ENCODE measurements at regions not wholly inside any gene's neighbourhood (a gene's known extent, or its start where the extent isn't known, plus 50 kb on each side); places are given as distances from the start of the nearest gene placed in this dataset.
A peak's percentile ranks its signal among the peaks of the same experiment; 100 is the strongest.
"Not testable (repeated sequence)": the region's sequence is repeated elsewhere in the genome, so short reads cannot be mapped to it uniquely, and the experiment has no call there.

DNA sequence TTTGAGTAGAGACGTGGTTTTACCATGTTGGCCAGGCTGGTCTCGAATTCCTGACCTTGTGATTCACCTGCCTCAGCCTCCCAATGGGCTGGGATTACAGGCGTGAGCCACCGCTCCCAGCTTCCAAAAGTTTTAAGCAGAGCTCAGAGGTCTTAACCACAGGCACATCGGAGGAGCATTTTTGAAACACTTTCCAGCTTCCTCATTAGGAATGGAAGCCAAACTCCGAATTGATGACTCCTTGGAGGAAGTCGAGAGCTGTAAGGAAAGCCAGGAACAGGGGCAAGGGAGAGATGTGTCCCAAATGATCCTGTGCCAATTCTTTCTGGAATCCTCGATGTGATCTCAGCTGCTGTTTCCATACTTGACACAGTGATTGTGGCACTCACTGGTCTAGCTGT, 56.2 kb upstream of the CCZ1B start:
- DNase-seq, result not testable (repeated sequence)

DNA sequence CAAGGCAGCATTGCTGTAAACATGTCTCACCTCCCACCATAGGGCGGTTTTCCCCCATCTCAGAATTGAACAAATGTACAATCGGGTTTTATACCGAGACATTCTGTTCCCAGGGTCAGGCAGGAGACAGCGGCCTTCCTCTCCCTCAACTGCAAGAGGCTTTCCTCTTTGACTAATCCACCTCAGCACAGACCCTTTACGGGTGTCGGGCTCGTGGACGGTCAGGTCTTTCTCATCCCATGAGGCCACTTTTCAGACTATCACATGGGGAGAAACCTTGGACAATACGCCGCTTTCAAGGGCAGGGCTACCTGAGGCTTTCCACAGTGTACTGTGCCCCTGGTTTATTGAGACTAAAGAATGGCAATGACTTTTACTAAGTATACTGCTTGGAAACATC, 57.7 kb upstream of the CCZ1B start:
- DNase-seq, result not testable (repeated sequence)

DNA sequence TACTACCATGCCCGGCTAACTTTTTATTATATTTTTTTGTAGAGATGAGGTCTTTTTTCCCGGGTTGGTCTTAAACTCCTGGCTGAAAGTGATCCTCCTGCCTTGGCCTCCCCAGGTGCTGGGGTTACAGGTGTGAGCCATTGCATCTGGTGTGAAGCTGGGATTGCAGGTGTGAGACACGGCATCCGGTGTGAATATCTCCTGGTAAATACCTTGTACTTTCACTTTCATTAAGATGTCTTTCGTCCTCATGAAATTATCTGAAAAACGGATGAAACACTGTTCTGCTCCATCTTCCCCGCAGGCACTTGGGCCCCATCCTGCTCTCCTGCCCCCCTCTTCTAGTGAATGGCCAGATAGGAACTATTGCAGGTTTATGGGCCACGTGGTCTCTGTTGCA, 60.1 kb upstream of the CCZ1B start:
- no peak for DNase-seq

DNA sequence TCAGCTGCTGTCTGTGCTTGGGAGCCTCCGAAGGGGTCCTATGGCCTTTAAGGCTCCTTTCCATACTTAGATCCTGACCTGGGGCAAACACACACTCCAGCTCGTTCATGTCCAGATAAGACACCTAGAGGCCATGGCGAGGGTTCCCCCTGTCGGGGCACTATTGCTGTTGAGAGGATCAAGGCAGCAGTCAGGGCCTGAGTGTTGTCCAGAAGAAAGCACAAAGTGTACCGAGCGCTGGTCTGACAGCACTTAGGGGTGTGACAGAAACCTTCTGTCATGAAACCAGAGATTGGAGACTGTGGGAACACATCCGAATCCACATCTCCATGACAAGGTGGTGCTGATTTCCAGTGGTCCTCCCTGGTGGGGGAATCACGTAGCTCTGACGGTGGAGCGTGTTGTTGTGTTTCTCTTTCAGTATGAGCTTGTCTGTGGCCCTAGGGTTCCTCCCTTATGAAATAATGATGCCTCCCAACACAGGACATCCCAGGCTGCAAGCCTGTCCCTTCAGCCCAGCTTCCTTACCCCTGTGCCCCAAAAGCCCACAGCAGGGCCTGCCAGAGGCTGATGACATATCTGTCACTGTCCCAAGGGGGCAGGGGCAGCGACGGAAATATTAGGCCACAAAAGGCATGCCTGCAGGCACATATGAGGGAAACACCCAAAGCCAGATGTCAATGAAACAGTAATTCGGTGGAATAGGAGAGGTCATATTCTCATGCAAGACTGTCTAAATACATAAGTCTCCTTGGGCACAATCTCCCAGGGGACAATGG, 62.4 kb upstream of the CCZ1B start:
- DNase-seq, result not testable (repeated sequence)

DNA sequence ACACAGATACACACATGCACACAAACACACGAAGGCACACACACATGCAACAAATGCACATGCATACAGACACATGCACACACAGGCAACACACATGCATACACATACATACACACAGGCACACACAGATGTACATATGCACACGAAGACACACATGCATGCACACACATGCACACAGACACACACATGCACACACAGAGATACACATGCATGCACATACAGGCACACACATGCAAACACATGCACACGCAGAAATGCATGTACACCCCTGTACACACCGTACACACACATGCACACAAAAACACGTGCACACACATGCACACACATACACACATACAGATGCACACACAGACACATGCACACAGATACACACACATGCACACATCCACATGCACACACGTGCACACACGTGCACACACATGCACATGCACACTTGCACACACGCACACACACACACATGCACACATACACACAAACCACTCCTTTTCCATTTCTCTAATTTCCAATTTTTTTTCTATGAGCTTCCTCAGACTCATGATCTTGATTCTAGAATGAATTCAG, 63.3 kb upstream of the CCZ1B start:
- no peak for DNase-seq

DNA sequence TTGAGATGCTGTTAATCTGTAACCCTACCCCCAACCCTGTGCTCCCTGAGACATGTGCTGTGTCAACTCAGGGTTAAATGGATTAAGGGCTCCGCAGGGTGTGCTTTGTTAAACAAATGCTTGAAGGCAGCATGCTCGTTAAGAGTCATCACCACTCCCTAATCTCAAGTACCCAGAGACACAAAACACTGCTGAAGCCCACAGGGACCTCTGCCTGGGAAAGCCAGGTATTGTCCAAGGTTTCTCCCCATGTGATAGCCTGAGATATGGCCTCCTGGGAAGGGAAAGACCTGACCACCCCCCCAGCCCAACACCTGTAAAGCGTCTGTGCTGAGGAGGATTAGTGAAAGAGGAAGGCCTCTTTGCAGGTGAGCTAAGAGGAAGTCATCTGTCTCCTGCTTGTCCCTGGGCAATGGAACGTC, 76.0 kb upstream of the CCZ1B start:
- DNase-seq, result not testable (repeated sequence)

DNA sequence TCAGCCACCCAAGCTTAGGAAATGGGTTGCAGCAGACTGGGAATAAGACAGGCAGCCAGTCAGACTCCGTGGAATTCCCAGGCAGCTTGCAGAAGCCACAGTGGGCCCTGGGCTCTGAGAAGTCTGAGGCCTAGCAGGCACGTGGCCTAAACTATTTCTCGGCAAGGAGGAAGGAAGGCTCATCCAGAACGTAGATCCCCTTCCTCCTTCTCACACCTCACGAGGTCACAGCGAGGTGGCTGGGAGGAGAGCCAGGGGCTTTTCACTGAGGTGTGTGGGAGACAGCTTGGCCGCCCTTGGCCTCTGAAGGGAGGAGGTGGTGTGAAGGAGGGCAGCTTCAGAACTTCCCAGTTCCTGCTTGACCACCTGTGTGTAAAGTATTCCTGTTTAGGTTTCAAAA, 77.2 kb upstream of the CCZ1B start:
- not testable (repeated sequence) for DNase-seq

DNA sequence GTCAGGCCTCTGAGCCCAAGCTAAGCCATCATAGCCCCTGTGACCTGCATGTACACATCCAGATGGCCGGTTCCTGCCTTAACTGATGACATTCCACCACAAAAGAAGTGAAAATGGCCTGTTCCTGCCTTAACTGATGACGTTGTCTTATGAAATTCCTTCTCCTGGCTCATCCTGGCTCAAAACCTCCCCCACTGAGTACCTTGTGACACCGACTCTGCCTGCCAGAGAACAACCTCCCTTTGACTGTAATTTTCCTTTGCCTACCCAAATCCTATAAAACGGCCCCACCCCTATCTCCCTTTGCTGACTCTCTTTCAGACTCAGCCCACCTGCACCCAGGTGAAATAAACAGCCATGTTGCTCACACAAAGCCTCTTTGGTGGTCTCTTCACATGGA, 77.7 kb upstream of the CCZ1B start:
- not testable (repeated sequence) for DNase-seq

DNA sequence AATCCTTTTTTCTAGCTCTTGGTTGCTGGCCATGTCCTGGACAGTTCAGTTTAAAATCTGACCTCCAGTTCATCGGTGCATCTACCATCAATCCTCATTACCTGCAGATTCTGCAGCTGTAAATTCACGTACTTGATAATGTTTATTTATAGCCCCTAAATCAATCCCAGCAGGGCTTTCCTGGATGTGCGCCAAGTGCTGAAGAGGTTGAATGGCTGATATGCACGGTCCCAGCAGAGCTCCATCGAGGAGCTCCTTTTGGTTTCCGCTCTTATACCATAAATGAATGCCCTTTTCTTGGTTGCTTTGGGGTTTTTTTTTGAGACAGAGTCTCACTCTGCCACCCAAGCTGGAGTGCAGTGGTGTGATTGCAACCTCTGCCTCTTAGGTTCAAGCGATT, 91.2 kb upstream of the CCZ1B start:
- DNase-seq, result peak; percentile 41

DNA sequence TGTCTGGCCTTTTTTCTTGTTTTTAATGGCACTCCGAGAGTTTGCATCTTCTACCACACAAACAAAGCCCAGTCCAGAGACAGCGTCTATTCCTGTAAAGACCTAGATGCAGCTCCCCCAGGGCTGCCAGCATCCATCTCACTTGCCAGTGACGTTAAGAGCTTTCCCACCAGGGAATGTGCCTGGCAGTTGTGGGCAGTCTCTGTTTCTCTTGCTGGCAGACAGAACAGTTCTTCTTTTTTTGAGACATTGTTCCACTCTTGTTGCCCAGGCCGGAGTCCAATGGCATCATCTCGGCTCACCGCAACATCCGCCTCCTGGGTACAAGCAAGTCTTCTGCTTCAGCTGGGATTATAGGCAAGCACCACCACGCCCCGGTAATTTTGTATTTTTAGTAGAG, 93.1 kb upstream of the CCZ1B start:
- DNase-seq, result not testable (repeated sequence)

DNA sequence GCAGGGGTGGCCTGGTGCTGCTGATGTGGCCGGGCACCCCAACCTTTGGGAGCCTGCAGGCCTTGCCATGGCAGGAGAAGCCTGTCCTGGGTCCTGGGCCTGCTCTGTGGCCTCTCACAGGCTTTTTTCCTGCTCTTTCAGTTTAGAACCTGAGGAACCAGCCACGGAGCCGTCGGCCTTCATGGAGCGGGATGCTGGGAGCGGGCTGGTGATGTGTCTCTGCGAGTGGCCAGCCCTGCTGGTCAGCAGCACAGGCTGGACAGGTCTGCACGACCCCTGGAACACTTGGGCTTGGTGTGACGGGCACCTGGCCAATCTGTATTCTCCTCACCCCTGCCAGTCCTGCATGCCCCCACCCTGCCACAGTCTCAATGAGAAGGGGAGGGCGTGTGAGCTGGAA, 98.4 kb upstream of the CCZ1B start:
- not testable (repeated sequence) for DNase-seq

DNA sequence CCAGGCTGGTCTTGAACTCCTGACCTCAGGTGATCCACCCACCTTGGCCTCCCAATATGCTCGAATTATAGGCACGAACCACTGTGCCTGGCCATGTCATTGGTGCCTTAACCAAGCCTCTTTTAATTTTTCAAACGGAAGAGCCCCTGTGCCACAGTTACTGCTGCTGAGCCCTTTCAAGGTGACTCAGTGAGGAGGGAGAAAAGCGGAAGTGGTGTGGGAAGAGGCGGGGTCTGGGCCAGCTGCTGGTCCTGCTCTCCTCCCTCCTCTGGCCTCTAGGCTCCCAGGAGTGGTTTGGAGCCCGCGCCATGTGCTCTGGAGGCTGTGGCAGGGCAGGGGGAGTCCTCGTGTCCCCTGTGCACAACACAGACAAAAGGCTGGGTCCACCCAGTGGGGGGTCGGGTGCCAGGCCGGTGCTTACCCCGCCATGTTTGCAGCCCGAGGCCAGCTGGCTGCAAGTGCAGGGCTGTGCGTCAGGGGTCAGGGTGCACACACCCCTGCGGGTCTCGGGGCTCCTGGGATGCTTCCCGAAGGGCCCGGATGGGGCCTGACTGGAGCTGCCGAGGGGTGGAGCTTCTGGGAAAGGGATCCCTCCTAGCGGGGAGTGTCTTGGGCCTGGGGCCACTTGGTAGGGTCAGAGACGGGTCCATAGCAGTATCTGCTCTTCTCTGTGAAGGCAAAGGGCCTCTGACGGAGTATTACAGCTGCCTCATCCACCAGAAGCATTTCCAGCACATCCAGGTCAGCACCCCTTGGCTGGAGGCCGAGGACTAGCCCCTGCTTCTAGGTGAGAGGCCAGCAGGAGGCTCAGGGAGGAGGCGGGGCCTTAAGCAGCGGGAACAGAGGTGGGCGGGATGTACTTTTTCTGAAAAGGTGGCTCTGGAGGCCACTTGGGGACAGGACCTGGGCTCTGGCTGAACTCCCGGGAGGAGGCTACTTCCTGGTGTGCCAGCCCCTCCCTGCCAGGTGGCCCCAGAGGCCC, 100.4 kb upstream of the CCZ1B start:
- not testable (repeated sequence) for DNase-seq

DNA sequence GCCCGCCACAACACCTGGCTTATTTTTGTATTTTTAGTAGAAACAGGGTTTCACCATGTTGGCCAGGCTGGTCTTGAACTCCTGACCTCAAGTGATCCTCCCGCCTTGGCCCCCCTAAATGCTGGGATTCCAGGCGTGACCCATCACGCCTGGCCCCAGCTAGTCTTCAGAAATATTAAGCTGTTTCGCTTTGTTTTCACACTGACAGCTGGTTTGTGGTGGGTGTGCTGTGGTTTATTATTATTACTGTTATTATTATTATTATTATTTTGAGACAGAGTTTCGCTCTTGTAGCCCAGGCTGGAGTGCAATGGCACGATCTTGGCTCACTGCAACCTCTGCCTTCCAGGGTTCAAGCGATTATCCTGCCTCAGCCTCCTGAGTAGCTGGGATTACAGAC, 101.6 kb upstream of the CCZ1B start:
- DNase-seq, result not testable (repeated sequence)

DNA sequence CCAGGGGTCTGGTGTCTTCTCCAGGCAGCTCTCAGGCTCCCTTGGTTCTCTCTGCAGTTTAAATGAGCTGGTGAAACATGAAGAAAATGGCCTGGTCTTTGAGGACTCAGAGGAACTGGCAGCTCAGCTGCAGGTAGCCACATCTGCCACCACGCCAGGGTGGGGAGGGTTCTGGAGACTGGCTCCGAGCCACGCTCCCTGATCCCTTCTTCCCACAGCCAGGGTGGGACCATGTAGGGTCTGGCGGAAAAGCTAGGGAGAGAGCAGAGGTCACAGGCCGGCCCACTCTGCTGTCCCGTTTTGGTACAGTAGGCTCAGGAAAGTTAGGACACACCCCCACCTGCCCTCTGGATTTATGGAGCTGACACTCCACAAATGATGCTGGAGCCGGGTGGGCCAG, 103.5 kb upstream of the CCZ1B start:
- DNase-seq, result not testable (repeated sequence)

DNA sequence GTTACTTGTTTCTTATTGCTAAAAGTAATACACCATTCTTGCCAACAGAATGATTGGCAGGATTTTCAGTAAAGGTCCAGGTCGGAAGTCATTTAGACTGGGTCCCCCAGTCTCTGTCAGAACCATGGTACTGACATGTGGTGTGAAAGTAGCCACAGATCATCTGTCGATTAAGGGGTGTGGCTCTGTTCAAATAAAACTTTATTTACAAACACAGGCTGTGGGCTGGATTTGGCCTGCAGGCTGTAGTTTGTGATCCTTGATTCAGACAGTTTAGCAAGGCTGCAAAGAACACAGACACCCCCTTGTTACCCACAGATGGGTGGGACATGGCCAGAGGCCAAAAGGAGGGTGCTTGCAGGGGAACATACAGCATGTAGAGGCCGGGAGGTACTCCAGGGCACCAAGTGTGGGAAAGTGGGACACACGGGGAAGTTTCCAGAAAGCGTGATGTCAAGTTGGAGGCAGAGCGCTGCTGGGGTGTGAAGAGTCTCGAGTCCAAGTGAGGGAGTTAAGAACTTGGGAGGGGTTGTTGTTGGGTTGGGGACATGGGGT, 104.1 kb upstream of the CCZ1B start:
- not testable (repeated sequence) for DNase-seq

DNA sequence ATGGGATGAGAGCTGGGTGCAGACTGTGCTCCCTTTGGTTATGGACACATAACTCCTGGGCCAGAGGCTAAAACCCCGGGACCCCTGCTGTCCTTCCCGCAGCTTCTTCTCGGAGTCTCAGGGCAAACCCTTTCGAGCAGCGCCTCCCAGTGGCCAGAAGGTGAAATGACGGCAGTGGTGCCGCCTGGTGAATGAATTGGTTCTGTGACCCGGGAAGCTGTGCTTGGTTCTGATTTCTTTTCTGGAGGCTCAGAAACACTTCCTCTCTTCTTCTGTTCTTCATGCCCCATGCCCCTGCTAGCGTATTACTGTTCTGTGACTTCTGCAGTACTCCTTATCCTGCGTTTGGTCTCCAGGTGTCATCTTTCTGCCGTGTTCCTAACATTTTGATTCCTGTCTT, 104.7 kb upstream of the CCZ1B start:
- not testable (repeated sequence) for DNase-seq

DNA sequence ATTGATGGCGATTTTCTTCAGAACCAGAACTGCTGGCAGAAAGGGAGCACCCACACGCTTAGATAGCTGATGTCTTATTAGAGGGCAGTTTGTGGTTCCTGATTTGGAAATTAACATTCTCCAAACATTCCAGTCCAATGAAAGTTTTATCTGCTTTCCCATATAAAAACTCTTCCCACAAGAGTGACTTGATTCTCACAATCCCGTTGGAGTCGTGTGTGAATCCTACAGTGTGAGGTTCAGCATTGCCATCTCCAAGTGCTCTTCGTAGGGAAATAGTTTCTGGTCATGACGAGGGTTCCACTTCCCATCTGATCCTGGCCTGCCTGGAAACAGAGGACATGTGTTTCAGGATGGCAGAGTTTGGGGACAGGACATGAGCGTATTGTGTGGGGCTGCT, 105.4 kb upstream of the CCZ1B start:
- DNase-seq, result not testable (repeated sequence)

DNA sequence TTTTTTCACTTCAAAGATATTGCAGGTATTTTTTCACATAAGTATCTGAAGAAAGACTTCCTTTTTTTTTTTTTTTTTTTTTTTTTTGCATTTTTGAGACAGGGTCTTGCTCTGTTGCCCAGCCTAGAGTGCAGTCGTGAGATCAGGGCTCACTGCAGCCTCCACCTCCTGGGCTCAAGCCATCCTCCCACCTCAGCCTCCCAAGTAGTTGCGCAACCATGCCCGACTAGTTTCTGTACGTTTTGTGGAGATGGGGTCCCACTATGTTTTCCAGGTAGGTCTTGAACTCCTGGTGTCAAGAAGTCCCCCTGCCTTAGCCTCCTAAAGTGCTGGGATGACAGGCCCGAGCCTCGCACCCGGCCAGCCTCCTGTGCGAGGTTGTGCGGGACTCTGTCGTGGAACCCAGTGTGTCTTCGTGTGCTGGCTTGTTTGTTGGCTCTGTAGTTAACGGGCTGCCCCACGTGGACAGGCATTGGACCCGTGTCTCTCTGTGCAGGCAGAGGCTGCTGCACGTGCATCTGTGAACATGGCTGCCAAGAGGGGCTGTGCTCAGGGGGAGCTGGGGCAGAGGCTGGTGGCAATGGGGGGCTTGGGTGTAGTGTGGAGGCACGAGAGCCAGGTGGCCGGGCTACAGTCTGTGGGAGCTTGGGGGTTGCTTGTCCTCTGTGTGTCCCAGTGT, 108.0 kb upstream of the CCZ1B start:
- DNase-seq, result not testable (repeated sequence)

DNA sequence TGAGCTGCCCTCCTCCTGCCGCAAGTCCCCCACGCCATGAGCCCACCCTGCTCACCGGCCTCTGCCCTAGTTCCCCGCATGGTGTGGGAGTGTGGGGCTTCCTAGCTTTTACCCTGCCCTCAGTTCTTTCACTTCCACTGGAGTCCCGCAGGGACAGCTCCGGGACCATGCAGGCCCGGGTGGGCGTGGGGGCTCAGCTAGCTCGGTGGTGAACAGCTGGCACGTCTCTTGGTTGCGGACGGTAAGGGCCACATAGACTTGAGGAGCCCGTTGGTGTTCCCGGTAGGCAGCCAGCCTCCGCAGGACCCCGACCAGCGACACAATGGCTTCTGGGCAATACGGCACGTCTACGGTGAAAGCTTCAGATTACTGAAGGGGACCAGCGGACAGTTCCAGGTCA, 108.9 kb upstream of the CCZ1B start:
- DNase-seq, result no peak

DNA sequence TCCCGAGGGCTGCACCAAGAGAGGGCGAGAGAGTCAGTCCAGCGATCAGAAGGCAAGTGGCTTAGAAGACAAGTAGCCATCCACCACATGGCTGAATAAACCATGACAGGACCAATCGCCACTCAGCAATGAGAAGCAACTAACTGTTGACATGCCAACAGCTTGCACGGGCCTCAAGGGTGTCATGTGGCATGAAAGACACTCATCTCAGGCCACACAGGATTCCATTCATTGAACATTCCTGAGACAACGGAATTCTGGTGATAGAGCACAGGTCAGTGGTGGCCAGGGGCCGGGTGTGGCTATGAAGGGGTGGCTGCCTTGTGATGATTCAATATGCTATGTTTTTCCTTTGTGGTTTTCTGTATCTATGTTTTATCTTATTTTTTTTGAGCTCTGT, 110.6 kb upstream of the CCZ1B start:
- not testable (repeated sequence) for DNase-seq

DNA sequence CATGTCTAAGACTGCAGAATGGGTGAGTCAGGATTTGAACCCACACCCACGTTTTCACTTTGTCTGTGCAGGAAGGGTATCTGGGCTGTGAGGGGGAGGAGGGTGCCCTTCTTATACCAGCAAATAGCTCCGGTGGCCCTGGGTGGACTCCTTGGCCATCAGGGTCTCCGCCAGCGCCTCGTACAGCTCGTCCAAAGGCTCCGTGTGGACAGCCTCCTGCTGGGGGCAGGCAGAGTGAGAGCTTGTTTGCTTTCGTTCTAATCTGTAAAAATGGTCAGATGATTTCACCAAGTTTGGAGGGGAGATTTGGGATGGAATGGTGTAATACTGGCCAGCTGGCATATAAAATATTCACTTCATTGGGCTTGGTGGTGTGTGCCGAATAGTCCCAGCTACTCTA, 111.7 kb upstream of the CCZ1B start:
- DNase-seq, result not testable (repeated sequence)

DNA sequence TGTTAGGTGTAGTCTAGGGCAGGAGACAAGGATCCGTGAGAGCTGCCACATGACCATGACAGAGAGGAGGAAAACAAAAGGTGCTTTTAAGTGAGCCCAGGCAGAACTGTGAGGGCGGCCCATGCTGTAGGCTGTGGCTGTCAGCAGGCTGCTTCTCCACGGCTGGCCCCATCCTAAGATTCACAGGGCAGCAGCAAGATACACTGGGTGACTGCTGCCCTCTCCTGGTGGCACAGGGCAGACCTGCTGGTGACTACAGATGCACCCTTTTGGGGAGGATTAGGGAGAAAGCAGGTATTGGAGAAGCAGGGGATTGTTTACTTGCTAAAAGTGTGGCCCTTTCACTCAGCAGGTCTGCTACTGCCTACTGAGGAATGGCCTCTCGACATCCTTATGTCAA, 112.2 kb upstream of the CCZ1B start:
- not testable (repeated sequence) for DNase-seq

DNA sequence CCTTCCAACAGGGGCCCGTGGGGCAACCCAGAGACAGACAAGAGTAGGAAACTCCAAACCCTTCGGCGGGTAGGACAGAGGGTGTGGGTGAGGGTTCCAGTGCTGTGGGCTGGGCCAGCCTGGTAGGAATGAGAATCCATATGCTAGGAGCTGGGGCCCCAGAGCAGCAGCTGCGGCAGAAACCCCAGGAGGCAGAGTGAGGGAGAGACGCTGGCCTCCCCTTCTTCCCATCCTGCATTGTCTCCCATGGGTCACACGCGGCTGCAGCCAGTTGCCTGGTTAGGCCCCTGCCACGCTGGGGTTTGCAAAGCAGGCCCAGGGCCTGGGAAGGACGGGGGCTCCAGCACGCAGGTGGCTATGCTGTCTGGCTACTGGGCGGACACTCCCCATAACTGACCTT, 113.1 kb upstream of the CCZ1B start:
- not testable (repeated sequence) for DNase-seq

Data from NCI-H1092 (cell line).